SIG-M5 treated with dmso at 0.1 percent for 504 hours (cell line): ENCODE measurements at regions not wholly inside any gene's neighbourhood (a gene's known extent, or its start where the extent isn't known, plus 50 kb on each side); places are given as distances from the start of the nearest gene placed in this dataset.

Experiments
- DNase-seq: peaks from one replicate; lab custom pipeline; 2025; ENCODE audit not compliant: unreplicated experiment; lab: John Stamatoyannopoulos, UW

DNA sequence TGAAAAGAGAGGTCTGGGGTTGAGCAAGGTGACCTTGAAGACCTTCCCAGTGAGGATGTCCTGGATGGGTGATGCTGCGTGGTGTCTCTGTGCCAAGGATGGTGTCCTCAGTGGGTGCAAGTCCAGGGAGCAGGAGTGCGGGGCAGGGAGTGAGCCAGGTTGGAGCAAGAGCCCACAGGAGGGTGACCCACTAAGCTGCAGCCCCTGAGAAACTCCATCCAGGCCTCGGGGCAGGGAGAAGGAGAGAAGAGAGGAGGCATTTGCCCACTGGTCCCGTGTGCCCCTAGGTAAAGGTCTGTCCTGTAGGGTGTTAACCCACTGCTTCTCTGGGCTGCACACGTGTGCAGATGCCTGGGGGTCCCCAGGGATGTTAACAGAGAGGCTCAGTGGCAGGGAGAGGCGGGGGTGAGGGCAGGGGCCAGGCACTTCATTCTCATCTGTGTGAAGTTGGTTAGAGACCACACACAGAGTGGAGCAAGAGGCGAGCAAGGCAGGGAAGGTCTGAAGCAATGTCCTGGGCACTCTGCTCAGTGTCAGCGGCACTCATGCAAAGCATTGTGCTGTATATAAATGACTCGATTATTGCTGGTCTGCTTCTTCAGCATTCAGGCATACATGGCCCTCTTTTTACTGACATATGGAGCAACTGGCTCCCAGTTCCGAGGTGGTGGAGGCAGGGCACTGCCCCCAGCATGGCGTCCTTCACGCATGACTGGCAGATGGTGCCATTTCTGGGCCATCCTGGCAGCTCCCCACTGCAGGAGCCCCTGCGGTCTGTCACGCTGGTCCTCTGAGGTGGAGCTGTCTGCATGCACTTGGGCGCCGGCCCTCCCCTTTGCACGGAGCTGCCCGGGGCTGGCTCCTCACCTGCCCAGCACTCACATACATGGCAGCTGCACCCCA, 117.2 kb upstream of the HS6ST1 start:
- no peak for DNase-seq

GRCh38 chr2:128436479-128437203, 118.0 kb upstream of the HS6ST1 start:
- DNase-seq, result no peak

DNA sequence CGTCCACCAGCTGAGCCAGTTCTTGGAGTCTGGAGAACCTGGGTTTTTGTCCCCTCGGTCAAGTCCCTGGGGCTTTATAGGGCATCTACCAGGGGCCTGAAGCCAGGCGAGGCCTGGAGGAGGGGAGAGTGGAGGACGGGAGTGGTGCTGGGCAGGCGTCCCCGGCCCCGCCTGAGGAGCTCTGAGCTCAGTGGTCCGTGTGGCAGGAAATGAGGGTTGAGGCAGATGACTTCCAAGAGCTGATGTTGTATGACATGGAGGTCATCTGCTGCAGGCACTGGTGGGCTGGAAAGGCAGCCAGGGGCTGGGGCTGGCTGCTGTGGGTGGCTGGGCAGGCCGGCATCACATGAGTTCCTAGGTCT, 118.5 kb upstream of the HS6ST1 start:
- DNase-seq, result no peak

- DNase-seq, result no peak
These were observed 119.4 kb upstream of the HS6ST1 start for GRCh38 chr2:128438091-128438490.

- DNase-seq, result no peak
These were observed 119.9 kb upstream of the HS6ST1 start for GRCh38 chr2:128438586-128438985.

GRCh38 chr2:128439031-128439790, 120.5 kb upstream of the HS6ST1 start:
- DNase-seq, result no peak

DNA sequence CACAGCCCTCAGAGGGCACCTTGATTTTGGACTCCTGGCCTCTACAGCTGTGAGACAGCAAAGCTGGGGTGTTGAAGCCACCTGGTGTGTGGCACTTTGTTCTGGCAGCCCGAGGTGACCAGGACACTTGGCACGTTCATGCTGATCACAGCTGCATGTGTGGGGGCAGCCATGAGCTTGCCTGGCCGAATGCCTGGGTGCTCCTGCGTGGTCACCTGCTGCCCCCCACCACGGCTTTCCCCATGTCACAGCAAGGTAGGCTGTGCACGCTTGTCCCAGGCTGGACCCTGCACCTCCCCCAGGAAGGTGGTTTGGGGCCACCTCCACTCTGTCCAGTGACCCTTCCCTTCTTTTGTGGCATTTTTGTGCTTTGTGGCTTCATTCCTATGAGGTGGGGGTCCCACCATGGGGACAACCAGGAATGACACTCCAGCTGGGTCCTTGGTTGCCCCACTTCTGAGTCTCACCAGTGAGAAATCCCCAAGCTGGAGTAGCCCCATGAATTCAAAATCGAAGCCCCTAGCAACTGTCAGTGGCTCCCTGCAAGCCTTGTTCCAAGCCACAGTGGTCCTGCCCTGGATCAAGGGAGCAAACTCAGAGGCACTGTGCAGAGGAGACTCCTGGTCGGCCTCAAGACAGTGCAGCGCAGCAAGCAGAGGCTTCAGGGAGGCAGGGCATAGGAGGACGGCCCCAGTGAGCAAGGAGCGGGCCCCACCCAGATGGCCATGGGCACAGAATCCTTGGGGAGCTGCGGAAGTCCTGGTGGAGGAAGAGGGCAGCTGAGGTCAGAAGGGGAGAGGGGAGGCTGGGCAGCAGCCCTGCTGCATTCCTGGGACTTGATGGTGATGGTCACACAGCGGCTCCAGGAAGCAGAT, 121.4 kb upstream of the HS6ST1 start:
- no peak for DNase-seq

GRCh38 chr2:128440666-128441340, 122.1 kb upstream of the HS6ST1 start:
- no peak for DNase-seq

DNA sequence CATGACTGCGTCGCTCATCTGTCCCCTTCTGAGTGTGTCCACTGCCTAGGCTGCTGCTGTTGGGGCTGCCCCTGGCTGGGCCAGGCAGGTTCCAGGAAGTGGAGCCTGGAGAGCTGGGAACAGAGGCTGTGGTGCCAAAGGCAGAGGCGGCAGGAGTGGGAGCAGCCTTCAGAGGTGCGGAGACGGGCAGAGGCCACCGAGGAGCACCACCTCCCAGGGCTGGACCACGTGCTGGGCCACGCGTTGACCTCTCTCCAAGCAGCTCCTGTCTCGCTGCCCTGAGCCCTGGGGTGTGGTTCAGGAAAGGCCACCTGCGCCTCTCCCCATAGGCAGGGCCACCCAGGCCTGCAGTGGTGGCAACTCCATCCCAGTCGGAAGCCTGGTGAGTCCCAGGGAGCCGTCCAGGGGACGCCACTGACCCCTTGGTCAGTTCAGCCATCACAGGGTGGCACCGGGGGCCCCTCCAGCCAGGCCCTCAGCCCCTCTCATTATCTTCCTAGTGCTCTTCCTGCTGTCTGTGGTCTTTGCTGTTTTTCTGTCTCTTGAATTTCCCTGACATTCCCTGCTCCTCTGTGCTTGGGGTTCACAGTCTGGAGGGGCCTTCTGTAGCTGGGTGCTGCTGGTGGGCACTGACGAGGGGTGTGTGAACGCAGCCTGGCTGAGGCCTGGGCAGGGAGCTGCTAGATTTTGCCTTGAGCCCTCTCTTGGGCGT, 122.8 kb upstream of the HS6ST1 start:
- no peak for DNase-seq

DNA sequence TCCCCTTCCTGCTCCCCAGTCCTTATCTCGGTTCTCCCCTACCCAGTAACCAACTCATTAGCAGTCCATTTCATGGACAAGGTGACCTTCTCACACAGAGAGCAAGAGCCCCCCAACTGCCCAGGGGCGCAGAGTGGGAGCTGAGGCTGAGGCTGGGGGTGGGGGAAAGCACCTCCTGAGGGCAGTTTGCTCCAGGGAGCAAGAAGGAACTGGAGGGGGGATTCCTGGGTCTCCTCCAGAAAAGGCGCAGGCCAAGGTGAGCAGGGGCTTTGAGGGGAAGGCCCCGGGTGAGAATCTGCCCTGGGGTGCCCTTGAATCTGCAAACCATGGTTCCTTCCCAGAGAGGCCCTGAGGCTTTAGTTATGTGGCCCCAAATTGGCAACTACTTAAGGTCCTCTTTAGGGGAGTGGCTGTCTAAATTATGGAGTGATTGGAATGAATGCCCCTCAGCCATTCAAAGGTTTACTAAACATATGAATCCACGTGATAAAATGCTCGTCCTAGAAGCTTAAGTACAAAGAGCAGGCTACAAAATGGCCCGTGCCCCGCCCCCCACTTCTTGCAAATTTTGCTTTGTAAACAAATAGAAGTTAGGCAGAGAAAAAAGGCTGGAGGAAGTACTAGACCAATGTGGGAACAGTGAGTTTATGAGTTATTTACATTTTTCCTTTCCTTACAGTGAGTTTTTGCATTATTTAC, 123.5 kb upstream of the HS6ST1 start:
- peak; percentile 3 for DNase-seq

DNA sequence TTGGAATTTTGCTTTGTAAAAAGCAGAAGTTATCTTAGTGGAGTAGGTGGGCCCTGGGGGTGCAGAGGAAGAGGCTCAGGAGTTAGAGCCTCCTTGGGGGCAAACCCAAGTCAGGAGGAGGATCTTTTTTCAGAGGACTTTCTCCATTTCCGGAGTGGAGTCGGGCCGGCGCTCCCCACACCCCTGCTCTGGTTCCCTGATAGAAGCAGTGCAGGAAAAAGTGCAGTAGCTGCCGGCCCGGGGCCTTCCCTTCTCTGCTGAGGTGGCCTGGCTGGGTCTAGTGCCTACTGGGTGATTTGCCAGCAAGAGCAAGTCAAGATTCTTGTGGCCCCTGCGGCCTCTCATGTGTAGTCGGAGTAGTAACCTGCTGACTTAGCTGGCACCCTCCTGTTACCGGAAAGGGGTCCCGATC, 124.2 kb upstream of the HS6ST1 start:
- peak; percentile 5 for DNase-seq

DNA sequence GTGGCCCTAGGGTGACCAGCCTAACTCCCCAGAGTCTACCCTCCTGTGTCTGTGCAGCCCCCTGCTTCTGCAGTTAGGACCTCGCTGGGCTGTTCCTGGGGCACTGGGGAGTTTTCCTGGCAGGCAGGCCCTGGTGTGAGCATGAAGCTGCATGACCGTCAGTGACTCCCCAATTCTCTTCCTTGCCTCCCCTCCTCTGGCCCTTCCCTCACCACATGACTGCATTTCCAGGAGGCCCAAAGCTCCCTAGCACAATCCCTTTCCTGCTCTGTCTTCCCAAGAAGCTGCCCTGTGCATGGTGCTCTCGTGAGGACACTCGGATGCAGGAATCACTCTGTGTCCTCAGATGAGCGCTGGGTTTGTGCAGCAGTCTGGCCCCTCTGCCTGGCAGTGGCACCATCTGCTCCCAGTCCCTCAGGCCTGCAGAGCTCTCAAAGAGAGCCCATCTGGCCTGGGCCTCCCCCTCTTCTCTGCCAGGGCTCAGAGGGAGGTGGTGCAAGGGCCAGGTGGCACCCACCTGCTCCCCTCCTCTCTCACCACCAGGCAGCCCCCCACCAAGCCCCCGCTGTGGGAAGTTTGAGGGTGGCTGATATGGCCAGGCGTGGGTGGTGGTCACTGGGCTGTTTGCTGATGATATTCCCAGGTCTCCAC, 125.6 kb upstream of the HS6ST1 start:
- no peak for DNase-seq

- DNase-seq, result no peak
These were observed 126.3 kb upstream of the HS6ST1 start for GRCh38 chr2:128444816-128445522.

DNA sequence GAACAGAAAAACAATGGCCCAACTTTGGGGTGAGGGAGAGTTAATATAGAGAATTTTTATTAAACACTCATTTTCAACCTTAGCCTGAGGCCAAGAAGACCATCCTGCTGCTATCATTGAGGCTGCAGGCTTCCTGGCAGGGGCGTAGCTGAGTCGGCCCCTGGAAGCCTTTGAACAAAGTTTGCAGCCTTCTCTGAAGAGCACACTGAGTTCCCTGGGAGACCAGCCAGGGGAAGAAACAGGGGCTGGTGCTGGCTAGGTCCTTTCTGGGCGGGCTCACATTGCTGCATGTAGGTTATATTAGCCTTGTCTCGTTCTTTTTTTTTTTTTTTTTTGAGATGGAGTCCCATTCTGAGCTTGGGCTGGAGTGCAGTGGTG, 126.8 kb upstream of the HS6ST1 start:
- no peak for DNase-seq

- DNase-seq, result no peak
These were observed 127.6 kb upstream of the HS6ST1 start for GRCh38 chr2:128446049-128446873.

DNA sequence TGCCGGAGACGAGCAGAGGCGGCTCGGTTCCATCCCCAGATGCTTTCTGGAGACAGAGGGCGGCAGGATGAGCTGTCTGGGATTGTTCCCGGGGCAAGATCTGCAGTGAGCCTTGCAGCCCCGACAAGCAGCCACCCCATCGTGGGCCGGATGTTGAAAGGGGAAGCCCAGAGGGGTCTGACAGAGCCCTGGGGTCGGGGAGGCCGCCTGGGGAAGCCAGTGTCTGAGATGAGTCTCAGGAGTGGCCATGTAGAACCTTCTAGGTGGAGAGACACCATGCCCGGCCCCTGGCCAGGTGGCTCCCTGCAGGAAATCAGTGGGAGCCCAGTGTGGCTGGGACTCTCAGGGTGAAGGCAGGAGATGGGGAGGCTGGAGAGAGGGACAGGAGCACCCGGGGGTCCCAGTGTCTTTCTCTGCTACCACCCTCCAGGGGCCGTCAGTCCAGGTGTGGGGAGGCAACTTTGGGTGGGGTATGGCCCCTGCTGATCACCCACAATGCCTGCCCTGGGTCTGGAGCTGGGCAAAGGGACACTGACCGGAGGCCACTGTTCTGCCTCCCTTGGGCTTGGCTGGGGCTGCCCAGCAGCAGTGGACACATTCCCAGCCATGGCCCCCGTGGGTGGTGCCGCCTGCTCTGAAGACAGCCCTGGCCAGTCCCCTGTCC, 128.3 kb upstream of the HS6ST1 start:
- DNase-seq, result no peak
